NCI-H1694 (cell line): ENCODE measurements at regions not wholly inside any gene's neighbourhood (a gene's known extent, or its start where the extent isn't known, plus 50 kb on each side); places are given as distances from the start of the nearest gene placed in this dataset.

ENCODE experiments used
- DNase-seq: peaks from one replicate; lab custom pipeline; 2025; lab: John Stamatoyannopoulos, UW

GRCh38 chr4:177696438-177696966, 254.3 kb upstream of the AGA start:
- no peak for DNase-seq

GRCh38 chr4:177699365-177700213, 257.4 kb upstream of the AGA start:
- DNase-seq, result no peak

DNA sequence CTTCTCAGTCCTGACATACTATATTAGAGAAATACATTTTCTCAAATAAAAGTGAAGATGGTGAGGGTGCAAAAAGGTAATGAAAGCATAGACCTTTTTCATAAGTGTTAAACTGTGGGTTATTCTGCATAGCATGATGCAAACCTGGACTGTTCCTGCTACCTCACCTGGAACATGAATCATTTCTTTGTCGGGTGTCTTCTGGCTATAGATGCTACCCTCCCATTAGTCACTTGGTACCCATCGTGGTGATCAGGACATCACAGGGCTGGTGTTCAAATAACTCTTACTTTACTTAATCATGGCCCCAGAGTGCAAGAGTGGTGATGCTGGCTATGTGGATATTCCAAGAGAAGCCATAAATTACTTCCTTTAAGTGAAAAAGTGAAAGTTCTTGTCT, 264.7 kb upstream of the AGA start:
- DNase-seq, result no peak

GRCh38 chr4:177713454-177713853, 271.2 kb upstream of the AGA start:
- no peak for DNase-seq

- no peak for DNase-seq
Observed at GRCh38 chr4:177717407-177717806, 275.2 kb upstream of the AGA start.

- no peak for DNase-seq
Observed at GRCh38 chr4:177718514-177718913, 276.3 kb upstream of the AGA start.

DNA sequence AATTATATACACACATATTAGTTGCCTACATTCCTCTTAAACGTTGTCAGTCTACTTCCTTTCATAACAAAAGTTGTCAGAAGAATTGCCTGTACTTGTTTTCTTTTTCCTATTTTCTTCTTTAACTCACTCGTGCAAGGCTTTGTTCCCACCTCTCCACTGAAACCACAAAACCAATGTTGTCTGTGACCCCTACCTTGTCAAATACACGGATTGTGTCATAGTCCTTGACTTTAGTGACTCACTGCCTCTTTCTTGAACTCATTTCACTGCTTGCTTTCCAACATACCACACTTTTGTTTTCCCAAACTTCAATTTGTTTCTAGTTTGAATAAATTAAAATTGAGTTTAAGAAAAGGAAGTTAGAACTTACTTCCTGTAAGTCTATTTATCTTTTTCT, 283.9 kb upstream of the AGA start:
- no peak for DNase-seq

DNA sequence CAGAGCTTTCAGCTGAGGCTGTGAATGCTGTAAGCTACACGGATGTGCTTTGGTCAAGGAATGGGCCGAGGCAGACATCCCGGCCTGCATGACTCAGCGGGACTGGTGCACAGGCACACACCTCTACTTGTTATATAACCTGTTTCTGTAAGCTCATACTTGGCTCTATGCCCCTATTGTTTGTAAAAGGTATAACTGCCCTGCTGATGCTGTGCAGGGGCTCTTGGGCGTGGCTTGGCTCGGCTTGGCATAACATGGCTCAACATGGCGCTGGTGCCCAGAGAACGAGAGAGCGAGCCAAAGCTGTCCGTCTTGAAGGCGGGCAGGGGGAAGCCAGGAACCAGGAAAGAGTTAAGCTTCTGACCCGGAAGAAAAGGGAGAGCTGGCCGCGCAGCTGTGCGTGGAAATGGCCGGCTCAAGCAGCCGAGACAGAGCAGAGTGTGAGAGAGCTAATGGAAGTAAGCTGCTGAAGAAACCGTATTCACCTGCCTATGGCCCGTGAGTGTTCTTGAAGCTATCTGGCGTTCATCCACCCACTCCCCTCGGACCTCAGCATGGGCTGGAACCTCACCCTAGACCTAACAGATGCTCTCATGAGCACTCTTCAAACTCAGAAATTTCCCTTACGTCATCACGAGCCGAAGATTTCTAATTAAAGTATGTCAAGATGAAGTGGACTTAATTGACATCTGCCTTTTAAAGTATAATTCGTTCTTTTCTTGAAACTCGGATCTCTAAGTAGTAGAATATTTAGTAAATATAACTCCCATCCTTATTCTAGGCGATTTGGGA, 286.3 kb upstream of the AGA start:
- no peak for DNase-seq

- DNase-seq, result no peak
Observed at GRCh38 chr4:177729681-177730080, 287.4 kb upstream of the AGA start.

- DNase-seq, result no peak
Observed at GRCh38 chr4:177737387-177737940, 295.2 kb upstream of the AGA start.

DNA sequence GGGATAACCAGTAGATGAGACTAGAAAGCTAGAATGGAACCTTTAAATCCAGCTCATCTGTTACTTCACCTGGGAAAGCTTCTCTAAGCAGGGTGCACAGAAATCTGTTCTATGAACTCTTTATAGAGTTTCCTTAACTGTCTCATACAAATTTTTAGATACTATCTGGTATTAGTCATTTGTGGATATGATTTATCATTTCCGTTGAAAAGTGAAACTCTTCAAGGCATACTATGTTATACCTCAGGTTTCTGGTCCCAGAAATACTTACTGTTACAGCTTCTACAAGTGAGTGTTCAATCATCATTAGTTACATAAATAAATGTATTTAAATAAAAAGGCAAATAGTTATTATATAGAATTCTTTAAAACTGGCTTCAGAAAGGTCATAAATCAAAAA, 298.3 kb upstream of the AGA start:
- no peak for DNase-seq

DNA sequence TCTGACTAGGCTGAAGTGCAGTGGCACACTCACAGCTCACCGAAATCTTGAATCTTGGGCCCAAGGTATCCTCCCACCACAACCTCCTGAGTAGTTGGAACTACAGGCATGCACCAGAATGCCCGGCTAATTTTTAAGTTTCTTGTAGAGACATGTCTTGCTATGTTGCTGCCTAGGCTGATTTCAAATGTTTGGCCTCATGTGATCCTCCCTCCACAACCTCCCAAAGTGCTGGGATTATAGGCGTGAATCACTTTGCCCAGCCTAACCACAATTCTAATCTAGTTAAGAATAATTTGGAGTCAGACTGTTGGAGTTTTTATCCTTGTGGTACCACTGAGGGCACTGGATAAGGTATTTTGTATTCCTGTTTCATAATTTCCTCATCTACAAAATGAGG, 317.5 kb upstream of the AGA start:
- DNase-seq, result no peak

DNA sequence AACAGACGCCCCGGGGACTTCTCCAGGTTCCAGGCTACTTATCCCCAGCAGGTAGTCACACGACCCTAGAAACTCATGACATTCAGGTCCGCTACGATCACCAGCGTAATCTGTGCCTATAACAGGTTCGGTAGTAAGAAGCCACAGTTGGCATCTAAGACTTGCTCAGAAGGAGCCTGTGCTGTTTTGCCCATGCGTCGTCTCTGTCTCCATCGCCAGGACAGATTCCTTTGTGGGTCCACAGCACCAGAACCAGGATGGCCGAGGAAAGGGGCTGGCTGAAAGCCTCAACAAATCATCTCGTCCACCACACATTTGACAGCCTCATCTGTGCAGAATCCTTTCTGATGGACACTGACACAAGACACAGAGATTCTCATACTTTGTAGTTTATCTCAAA, 319.5 kb upstream of the AGA start:
- DNase-seq, result no peak

- no peak for DNase-seq
Observed at GRCh38 chr4:177769155-177769554, 326.9 kb upstream of the AGA start.

GRCh38 chr4:177770776-177771175, 328.5 kb upstream of the AGA start:
- DNase-seq, result no peak

- DNase-seq, result no peak
Observed at GRCh38 chr4:177771645-177772044, 329.4 kb upstream of the AGA start.

DNA sequence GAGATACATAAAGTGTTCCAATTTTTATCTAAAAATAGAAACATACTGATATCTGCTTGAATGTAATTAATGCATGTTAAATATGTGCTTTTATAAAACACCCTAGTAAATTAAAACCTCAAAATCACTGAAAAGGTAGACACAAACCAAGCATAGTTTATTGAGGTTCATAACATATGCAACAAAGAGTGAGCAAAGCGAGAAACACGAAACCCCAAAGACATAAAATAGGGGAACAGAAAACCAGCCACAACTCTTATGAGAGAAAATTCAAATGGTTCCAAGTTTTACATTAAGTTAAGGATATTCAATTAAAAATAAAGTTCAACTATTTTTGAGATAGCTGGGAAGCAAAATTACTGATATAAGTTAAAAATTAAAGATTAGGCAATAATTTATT, 336.4 kb upstream of the AGA start:
- no peak for DNase-seq

- no peak for DNase-seq
Observed at GRCh38 chr4:177785000-177785399, 342.8 kb upstream of the AGA start.

GRCh38 chr4:177789610-177790009, 347.4 kb upstream of the AGA start:
- no peak for DNase-seq

GRCh38 chr4:177791188-177791587, 349.0 kb upstream of the AGA start:
- no peak for DNase-seq

- DNase-seq, result no peak
Observed at GRCh38 chr4:177796841-177797240, 354.6 kb upstream of the AGA start.

- no peak for DNase-seq
Observed at GRCh38 chr4:177798161-177798560, 355.9 kb upstream of the AGA start.

- DNase-seq, result no peak
Observed at GRCh38 chr4:177802162-177802561, 359.9 kb upstream of the AGA start.
